Islet precursor cell (in vitro differentiated cells): ENCODE measurements at regions not wholly inside any gene's neighbourhood (a gene's known extent, or its start where the extent isn't known, plus 50 kb on each side); places are given as distances from the start of the nearest gene placed in this dataset.

ENCODE experiments used
- DNase-seq: peaks from one replicate; pipeline ENCODE4 v3.0.0-alpha.2; 2018

DNA sequence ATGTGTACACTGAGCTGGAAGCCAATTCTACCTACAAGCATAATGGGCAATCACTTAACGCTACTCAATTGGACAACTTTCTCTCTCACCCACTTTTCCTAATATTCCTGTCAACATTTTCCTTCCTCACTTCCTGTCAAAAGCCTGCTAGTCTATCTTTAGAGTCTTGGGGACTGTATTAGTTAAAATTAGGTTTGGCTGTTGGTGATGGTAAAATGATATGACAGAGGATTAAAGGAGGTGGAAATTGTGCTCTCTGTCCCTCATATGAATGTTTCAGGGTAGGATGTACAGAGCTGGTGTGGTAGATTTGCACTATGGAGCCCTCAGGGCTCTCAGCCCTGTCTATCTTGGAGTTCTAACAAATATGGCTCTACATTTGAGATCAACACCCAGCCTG is 129.7 kb downstream of the CEP57L1 start:
- no peak for DNase-seq

DNA sequence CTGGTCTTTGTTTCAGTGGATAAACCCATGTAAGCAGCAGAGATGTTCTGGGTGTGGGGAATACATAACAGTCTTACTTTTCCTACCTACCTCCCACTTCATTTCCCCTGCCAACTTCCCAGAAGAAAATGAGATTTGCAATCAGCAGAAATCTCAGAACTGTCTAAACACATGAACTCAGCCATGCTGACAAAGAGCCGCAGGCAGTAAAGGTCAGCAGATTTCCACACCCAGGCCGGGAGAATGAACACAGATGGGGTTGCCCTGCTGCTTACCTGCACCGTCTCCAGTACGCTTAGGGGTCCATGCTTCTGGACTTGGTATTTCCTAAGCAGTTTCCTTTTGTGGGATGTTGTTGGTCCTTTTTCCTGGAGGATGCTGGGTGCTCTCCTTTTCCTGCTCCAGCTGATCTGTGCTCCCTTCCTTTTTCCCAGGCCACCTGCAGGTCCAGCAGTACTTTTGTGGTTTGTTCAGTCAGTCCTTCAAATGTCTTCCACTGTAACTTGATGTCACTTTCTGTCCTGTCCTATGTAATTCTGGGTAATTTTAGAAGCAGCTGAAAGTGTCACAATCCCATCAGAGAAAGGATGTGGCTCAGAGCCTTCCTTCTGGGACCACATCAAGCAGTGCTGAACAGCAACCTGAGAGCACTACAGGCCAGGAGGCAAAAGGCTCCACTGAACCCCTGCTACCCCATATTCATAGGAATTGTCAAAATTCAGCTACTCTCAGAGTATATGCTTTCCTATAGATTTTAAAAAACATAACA is 129.0 kb downstream of the CEP57L1 start:
- DNase-seq = no peak

DNA sequence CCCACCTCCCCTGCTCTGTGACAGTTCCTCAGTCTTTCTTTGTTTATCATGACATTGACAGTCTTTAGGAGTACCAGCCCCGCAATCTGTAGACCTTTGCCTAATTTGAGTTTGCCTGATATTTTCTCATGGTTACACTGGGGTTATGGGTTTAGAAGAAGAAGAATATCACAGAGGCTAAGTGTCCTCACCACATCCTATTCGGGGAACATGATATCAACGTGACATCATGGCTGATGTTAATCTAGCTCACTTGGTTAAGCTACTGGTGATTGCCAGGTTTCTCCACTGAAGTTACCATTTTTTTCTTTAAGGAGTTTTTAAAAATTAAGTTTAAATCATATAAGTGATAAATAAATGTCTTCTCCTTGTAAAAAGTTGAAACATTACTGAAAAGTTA is 127.5 kb downstream of the CEP57L1 start:
- no peak for DNase-seq

DNA sequence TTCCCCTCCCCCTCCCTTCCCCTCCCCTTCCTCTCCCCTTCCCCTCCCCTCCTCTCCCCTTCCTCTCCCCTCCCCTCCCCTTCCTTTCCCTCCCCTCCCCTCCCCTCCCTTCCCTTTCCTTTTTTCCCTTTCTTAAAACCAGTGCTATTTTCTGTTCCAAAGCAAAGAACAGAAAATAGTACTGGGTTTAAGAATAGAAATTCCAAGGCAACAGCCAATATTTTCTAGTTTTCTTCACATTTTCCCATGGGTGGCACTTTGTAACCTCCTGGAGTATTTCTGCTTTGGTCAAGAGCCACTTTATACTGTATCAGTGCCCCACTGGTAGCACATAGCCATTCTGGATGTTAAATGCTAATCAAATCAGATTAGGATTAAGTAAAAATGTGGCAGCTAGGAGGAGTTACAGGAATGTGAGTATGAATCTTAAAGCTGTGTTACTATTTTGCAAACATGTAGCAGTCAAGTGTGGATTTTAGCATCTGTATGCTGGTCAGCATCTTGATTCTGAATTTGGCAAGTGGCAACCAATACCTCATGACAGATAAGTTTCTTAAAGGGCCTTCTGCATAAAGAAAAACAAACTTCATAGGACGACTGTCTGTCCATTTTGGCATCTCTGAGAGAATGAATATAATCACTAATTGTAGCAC is 126.4 kb downstream of the CEP57L1 start:
- DNase-seq = no peak
